ENCODE measurements at regions not wholly inside any gene's neighbourhood (a gene's known extent, or its start where the extent isn't known, plus 50 kb on each side); places are given as distances from the start of the nearest gene placed in this dataset.
"Not testable (repeated sequence)": the region's sequence is repeated elsewhere in the genome, so short reads cannot be mapped to it uniquely, and the experiment has no call there.

GRCh38 chr22:47547881-47548650 is 785.6 kb downstream of the TBC1D22A start:
- DNase-seq (ENCODE audit: low read depth in 2 of 3, low spot score in 2 of 3), result no peak

DNA sequence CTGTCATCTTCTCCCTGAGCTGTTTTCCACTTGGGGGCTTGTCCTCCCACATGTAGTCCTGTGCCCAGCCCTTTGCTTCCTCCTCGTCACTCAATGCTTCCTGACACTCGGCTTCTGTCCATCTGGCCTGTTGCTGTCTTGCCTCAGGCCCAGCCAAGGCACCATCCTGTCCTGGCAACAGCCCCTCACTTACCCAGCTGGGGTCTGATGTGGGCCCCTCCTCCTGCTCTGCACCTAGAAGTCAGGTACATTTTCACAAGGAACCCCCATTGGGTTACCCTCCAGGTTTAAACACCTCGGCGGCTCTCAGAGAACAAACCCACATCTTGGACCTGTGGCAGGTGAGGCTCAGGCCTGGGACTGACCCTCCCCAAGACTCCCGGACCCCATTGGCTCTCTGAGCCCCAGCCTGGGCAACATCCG is 784.8 kb downstream of the TBC1D22A start:
- no peak for DNase-seq (ENCODE audit: low read depth in 2 of 3, low spot score in 2 of 3)

DNA sequence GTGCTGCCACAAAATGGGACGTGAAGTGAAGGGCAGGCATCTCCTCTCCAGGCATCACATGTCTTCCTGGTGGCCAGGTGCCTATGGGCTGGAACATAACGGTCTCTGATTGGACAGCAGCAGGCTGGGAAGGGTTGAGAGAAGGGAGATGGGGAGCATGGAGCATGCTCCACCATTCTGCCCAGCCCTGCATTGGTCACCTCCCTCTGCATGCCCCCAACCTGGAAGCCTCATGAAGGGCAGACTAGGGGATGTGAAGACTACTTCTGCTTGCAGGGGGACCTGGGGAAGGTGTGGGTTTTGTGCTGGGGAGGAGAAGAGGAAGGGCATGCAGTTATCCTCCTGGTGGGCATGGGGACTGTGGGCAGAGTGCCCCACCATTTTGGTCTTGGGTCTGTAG is 782.2 kb downstream of the TBC1D22A start:
- DNase-seq (ENCODE audit: low read depth in 2 of 3, low spot score in 2 of 3), result no peak

GRCh38 chr22:47543447-47543846 is 781.0 kb downstream of the TBC1D22A start:
- DNase-seq (ENCODE audit: low read depth in 2 of 3, low spot score in 2 of 3), result no peak

DNA sequence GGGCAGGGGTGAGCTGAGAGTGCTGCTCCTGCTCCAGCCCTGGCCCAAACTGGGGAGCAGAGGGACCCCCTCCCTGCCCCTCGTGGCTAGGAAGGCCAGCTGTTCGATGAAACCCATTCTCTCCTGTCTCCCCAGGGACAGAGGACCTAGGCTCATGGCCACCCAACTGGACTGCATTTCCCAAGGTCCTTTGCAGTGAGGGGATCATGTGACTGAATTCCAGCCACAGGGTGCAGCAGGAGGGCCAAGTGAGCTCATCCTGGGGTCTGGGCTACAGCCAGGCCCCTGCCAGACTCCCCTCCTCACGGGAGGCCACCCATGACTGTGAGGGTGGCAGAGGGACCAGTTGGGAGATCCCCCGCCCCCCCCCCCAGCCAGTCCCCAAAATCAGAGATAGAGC is 777.6 kb downstream of the TBC1D22A start:
- no peak for DNase-seq (ENCODE audit: low read depth in 2 of 3, low spot score in 2 of 3)

- DNase-seq (ENCODE audit: low read depth in 2 of 3, low spot score in 2 of 3), result no peak
These were observed 776.9 kb downstream of the TBC1D22A start for GRCh38 chr22:47539374-47539773.

- no peak for DNase-seq (ENCODE audit: low read depth in 2 of 3, low spot score in 2 of 3)
These were observed 773.2 kb downstream of the TBC1D22A start for GRCh38 chr22:47535681-47536080.

GRCh38 chr22:47534804-47535410 is 772.5 kb downstream of the TBC1D22A start:
- no peak for DNase-seq (ENCODE audit: low read depth in 2 of 3, low spot score in 2 of 3)

GRCh38 chr22:47533961-47534803 is 771.7 kb downstream of the TBC1D22A start:
- no peak for DNase-seq (ENCODE audit: low read depth in 2 of 3, low spot score in 2 of 3)

DNA sequence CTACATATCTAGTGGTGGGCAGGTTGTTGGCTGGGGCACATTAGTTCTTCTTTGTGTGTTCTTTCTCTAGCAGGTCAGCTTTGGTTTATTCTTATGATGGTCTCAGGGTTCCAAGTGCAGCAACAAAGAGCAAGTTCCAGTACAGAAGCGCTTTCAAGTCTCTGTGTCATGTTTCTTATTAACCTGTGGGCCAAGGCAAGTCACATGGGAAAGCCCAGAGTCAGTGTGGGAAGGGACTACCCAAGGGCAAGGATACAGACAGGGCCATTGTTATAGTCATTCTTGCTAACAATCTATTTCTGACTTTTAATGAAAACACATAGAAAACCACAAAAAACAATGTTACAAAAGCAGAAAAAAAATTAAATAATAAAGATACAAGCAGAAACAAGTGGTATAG is 754.6 kb downstream of the TBC1D22A start:
- DNase-seq (ENCODE audit: low read depth in 2 of 3, low spot score in 2 of 3), result no peak

GRCh38 chr22:47515384-47516125 is 753.1 kb downstream of the TBC1D22A start:
- no peak for DNase-seq (ENCODE audit: low read depth in 2 of 3, low spot score in 2 of 3)

GRCh38 chr22:47512617-47513016 is 750.2 kb downstream of the TBC1D22A start:
- no peak for DNase-seq (ENCODE audit: low read depth in 2 of 3, low spot score in 2 of 3)

GRCh38 chr22:47504962-47505361 is 742.5 kb downstream of the TBC1D22A start:
- no peak for DNase-seq (ENCODE audit: low read depth in 2 of 3, low spot score in 2 of 3)

- DNase-seq (ENCODE audit: low read depth in 2 of 3, low spot score in 2 of 3), result no peak
These were observed 736.6 kb downstream of the TBC1D22A start for GRCh38 chr22:47498969-47499495.

DNA sequence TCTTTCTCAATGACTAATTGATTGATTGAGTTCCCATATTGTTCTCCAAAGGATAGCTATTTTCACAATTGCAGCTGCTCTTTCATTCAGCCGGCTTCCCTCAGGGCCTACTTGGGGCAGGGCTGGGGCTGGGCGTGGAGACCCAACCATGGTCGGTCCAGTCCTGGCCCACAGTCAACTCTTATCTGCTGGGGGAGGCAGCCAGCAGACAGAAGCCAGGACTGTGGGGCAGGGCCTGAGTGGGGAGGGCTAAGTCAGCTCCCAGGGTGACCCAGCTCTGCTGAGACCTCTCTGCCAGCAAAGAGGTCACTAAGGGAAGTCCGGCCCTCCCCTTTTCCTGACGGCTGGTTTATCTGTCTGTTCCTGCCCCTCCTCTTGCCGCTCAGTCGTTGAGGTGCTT is 735.2 kb downstream of the TBC1D22A start:
- DNase-seq (ENCODE audit: low read depth in 2 of 3, low spot score in 2 of 3), result no peak

GRCh38 chr22:47495110-47495509 is 732.7 kb downstream of the TBC1D22A start:
- DNase-seq (ENCODE audit: low read depth in 2 of 3, low spot score in 2 of 3), result no peak

- not testable (repeated sequence) for DNase-seq (ENCODE audit: low read depth in 2 of 3, low spot score in 2 of 3)
These were observed 725.7 kb downstream of the TBC1D22A start for GRCh38 chr22:47488131-47488530.

GRCh38 chr22:47486569-47487312 is 724.3 kb downstream of the TBC1D22A start:
- DNase-seq (ENCODE audit: low read depth in 2 of 3, low spot score in 2 of 3), result no peak

GRCh38 chr22:47484960-47485569 is 722.6 kb downstream of the TBC1D22A start:
- no peak for DNase-seq (ENCODE audit: low read depth in 2 of 3, low spot score in 2 of 3)

DNA sequence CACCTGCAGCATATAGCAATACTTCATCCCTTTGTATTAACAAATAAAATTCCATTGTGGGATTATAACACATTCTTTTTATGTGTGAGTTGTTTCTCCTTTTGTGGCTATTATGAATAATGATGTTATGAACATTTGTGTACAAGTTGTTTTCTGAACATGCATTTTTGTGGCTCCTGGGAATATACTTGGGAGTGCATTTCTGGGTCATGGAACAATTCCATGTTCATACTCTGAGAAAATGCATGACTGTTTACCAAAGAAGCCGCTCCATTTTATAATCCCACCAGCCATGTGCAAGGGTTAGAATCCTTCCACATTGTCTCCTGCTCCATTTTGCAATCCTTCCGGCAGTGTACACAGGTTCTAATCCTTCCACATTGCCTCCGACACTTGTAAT is 713.8 kb downstream of the TBC1D22A start:
- DNase-seq (ENCODE audit: low read depth in 2 of 3, low spot score in 2 of 3), result no peak

Measured in activated CD8-positive, alpha-beta memory T cell treated with anti-CD3 and anti-CD28 coated beads for 48 hours (primary cell).